ENCODE measurements at regions not wholly inside any gene's neighbourhood (a gene's known extent, or its start where the extent isn't known, plus 50 kb on each side); places are given as distances from the start of the nearest gene placed in this dataset.
"Not testable (repeated sequence)": the region's sequence is repeated elsewhere in the genome, so short reads cannot be mapped to it uniquely, and the experiment has no call there.

- no peak overlapping the region for H3K4me3 ChIP-seq (ENCODE audit: low read length)
- H3K4me1 ChIP-seq (ENCODE audit: insufficient read depth, low read length): no peaks in the 10 kb centered on the region
- H3K36me3 ChIP-seq (ENCODE audit: insufficient read depth, low read length): no peaks in the 10 kb centered on the region
- no peaks in the 10 kb centered on the region for H3K27me3 ChIP-seq (ENCODE audit: insufficient read depth, low read length)
- no peak overlapping the region for H2AFZ ChIP-seq (ENCODE audit: low read depth, low read length)
- H3K9me3 ChIP-seq (ENCODE audit: low read length): no peaks in the 10 kb centered on the region
These were observed 881.5 kb downstream of the RPS29 start for GRCh38 chr14:48704639-48705038.

GRCh38 chr14:48703728-48704467 lies 882.3 kb downstream of the RPS29 start:
- Histone ChIP-seq H3K9me3 (ENCODE audit: low read length) (no peaks in the 10 kb centered on the region), H2AFZ (ENCODE audit: low read depth, low read length) (no peak overlapping the region), H3K4me3 (ENCODE audit: low read length) (no peak overlapping the region), H3K36me3 (ENCODE audit: insufficient read depth, low read length) (no peaks in the 10 kb centered on the region), H3K27me3 (ENCODE audit: insufficient read depth, low read length) (no peaks in the 10 kb centered on the region), H3K4me1 (ENCODE audit: insufficient read depth, low read length) (no peaks in the 10 kb centered on the region)

DNA sequence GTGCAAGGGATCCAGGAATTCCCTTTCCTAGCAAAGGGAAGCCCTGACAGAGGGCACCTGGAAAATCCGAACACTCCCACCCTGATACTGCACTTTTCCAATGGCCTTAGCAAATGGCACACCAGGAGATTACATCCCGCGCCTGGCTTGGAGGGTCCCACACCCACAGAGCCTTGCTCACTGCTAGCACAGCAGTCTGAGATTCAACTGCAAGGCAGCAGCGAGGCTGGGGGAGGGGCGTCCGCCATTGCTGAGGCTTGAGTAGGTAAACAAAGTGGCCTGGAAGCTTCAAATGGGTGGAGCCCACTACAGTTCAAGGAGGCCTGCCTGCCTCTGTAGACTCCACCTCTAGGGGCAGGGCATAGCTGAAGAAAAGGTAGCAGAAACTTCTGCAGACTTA lies 888.8 kb downstream of the RPS29 start:
- not testable (repeated sequence) for H3K4me3 ChIP-seq (ENCODE audit: low read length); H2AFZ ChIP-seq (ENCODE audit: low read depth, low read length); H3K36me3 ChIP-seq (ENCODE audit: insufficient read depth, low read length); H3K9me3 ChIP-seq (ENCODE audit: low read length); H3K4me1 ChIP-seq (ENCODE audit: insufficient read depth, low read length); H3K27me3 ChIP-seq (ENCODE audit: insufficient read depth, low read length)

DNA sequence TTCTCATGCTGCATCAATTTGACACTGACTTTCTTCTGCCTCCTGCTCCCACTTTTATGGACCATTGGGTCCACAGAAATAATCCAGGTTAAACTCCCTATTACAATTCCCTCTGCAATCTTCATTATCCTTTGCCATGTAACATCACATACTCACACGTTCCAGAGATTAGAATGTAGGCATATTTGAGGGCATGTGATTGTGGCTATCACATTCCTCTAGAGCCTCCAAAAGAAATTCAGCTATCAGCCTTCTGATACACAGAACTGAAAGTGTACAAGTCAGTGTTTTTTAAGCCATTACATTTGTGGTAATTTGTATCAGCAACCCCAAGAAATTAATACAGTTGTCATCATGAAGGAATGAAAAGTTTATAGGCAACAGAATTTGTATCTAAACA lies 892.4 kb downstream of the RPS29 start:
- H3K4me3 ChIP-seq (ENCODE audit: low read length): no peak overlapping the region
- no peaks in the 10 kb centered on the region for H3K36me3 ChIP-seq (ENCODE audit: insufficient read depth, low read length)
- no peaks in the 10 kb centered on the region for H3K4me1 ChIP-seq (ENCODE audit: insufficient read depth, low read length)
- no peaks in the 10 kb centered on the region for H3K9me3 ChIP-seq (ENCODE audit: low read length)
- no peaks in the 10 kb centered on the region for H3K27me3 ChIP-seq (ENCODE audit: insufficient read depth, low read length)
- H2AFZ ChIP-seq (ENCODE audit: low read depth, low read length): no peak overlapping the region

DNA sequence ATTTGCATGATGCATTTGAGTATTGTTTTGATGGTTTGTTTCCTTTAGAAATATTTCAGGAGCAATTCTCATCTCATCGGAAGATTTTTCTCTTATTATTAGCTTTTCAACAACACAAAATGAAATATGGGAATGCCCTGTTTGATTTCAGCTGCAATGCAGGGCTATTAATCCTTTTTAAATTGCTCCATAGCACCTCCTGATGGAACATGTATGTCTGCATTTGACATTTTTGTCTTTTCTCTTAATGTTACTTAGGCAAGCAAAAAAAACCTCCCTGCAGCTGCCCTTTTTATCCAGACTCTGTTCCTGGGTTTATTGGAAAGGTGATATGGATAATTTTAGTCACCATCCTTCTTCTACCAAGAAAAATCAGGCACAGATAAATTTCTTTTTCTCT lies 895.8 kb downstream of the RPS29 start:
- Histone ChIP-seq H2AFZ (ENCODE audit: low read depth, low read length) (no peak overlapping the region), H3K27me3 (ENCODE audit: insufficient read depth, low read length) (no peaks in the 10 kb centered on the region), H3K9me3 (ENCODE audit: low read length) (no peaks in the 10 kb centered on the region), H3K36me3 (ENCODE audit: insufficient read depth, low read length) (no peaks in the 10 kb centered on the region), H3K4me1 (ENCODE audit: insufficient read depth, low read length) (no peaks in the 10 kb centered on the region), H3K4me3 (ENCODE audit: low read length) (no peak overlapping the region)

GRCh38 chr14:48686650-48687049 lies 899.5 kb downstream of the RPS29 start:
- Histone ChIP-seq H3K36me3 (ENCODE audit: insufficient read depth, low read length) (no peaks in the 10 kb centered on the region), H3K4me3 (ENCODE audit: low read length) (no peak overlapping the region), H3K27me3 (ENCODE audit: insufficient read depth, low read length) (no peaks in the 10 kb centered on the region), H2AFZ (ENCODE audit: low read depth, low read length) (no peak overlapping the region), H3K4me1 (ENCODE audit: insufficient read depth, low read length) (no peaks in the 10 kb centered on the region), H3K9me3 (ENCODE audit: low read length) (no peaks in the 10 kb centered on the region)

- peaks cover 2% of the 10 kb centered on the region for H3K4me1 ChIP-seq (ENCODE audit: insufficient read depth, low read length)
- H3K4me3 ChIP-seq (ENCODE audit: low read length): no peak overlapping the region
- no peaks in the 10 kb centered on the region for H3K27me3 ChIP-seq (ENCODE audit: insufficient read depth, low read length)
- H2AFZ ChIP-seq (ENCODE audit: low read depth, low read length): no peak overlapping the region
- no peaks in the 10 kb centered on the region for H3K9me3 ChIP-seq (ENCODE audit: low read length)
- H3K36me3 ChIP-seq (ENCODE audit: insufficient read depth, low read length): no peaks in the 10 kb centered on the region
These were observed 913.7 kb downstream of the RPS29 start for GRCh38 chr14:48672506-48672905.

DNA sequence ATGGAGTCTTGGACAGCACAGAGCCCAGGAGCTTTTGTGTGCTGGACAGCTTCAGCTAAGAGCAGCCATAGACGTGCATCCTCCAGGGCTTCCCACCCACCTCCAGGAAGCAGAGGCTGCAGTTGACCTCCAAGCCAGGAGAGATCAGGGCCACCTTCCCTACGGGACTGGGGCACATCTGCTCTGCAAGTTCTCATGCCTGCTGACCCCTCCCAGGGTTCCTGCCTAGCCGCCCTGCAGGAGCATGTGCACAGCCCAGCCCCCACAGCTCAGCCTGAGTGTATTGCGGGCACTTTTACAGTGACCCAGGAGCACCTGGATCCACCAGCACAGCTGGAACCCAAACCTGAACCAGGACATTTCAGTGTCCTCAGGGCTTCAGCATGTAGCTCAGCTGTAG lies 915.2 kb downstream of the RPS29 start:
- Histone ChIP-seq H3K4me3 (ENCODE audit: low read length) (no peak overlapping the region), H3K4me1 (ENCODE audit: insufficient read depth, low read length) (peaks cover 2% of the 10 kb centered on the region), H3K9me3 (ENCODE audit: low read length) (no peaks in the 10 kb centered on the region), H2AFZ (ENCODE audit: low read depth, low read length) (no peak overlapping the region), H3K36me3 (ENCODE audit: insufficient read depth, low read length) (no peaks in the 10 kb centered on the region), H3K27me3 (ENCODE audit: insufficient read depth, low read length) (no peaks in the 10 kb centered on the region)

DNA sequence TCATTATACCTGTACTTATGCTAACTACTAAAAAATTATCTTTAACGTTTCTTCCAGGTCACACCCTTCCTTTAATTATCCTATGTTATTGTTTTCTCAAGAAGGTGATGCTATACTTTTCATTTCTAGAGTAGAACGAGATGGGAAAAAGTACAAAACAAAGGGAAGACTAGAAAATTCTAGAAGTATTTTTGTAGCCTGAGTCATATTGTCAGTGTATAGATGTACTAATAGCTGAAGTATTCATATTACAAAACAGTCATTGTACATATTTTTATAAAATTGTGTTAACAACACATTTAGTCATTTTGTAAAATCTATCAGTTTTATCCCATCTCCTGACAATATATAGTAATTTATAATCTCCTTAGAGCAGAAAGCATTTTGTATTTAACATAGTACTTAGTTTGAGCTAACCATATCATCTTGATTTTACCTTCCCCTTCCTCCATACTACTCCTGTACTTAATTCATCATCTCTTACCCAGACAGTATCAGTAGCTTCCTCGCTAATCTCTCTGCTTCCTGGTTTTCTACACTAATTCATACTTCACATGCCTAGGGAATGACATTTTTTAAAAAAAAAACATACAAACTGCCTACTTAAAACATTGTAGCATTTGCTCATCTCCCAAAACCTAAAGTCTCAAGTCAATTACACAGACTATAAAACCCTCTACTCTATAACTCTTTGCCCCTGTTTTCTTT lies 920.9 kb downstream of the RPS29 start:
- no peaks in the 10 kb centered on the region for H3K9me3 ChIP-seq (ENCODE audit: low read length)
- no peaks in the 10 kb centered on the region for H3K36me3 ChIP-seq (ENCODE audit: insufficient read depth, low read length)
- H3K4me1 ChIP-seq (ENCODE audit: insufficient read depth, low read length): no peaks in the 10 kb centered on the region
- no peak overlapping the region for H2AFZ ChIP-seq (ENCODE audit: low read depth, low read length)
- no peaks in the 10 kb centered on the region for H3K27me3 ChIP-seq (ENCODE audit: insufficient read depth, low read length)
- H3K4me3 ChIP-seq (ENCODE audit: low read length): no peak overlapping the region

- Histone ChIP-seq H3K4me1 (ENCODE audit: insufficient read depth, low read length) (no peaks in the 10 kb centered on the region), H3K9me3 (ENCODE audit: low read length) (no peaks in the 10 kb centered on the region), H3K36me3 (ENCODE audit: insufficient read depth, low read length) (no peaks in the 10 kb centered on the region), H2AFZ (ENCODE audit: low read depth, low read length) (peak overlapping the region; percentile 48), H3K4me3 (ENCODE audit: low read length) (no peak overlapping the region), H3K27me3 (ENCODE audit: insufficient read depth, low read length) (no peaks in the 10 kb centered on the region)
These were observed 942.9 kb downstream of the RPS29 start for GRCh38 chr14:48643241-48643640.

DNA sequence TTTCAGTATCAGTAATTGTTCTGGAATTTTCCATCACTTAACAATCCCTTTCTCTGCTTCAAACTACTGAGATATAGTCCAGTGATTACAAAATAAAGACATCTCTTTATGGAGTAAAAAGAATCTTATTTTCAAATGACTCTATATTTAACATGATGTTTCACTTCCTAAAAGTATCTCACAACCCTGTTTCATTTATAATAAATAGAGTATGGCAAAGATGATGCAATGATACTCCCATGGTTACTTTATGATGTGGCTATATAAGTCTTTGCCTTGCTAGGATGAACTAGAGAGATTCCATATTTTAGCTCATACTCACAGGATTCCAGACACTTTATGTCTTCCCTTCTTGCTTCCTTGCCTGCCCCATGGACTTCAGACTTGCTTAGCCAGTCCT lies 953.5 kb upstream of the MDGA2 start:
- H3K36me3 ChIP-seq (ENCODE audit: insufficient read depth, low read length): no peaks in the 10 kb centered on the region
- H3K9me3 ChIP-seq (ENCODE audit: low read length): no peaks in the 10 kb centered on the region
- no peak overlapping the region for H3K4me3 ChIP-seq (ENCODE audit: low read length)
- no peak overlapping the region for H2AFZ ChIP-seq (ENCODE audit: low read depth, low read length)
- no peaks in the 10 kb centered on the region for H3K27me3 ChIP-seq (ENCODE audit: insufficient read depth, low read length)
- H3K4me1 ChIP-seq (ENCODE audit: insufficient read depth, low read length): no peaks in the 10 kb centered on the region

- H3K36me3 ChIP-seq (ENCODE audit: insufficient read depth, low read length): no peaks in the 10 kb centered on the region
- H3K4me3 ChIP-seq (ENCODE audit: low read length): no peak overlapping the region
- no peak overlapping the region for H2AFZ ChIP-seq (ENCODE audit: low read depth, low read length)
- H3K9me3 ChIP-seq (ENCODE audit: low read length): no peaks in the 10 kb centered on the region
- no peaks in the 10 kb centered on the region for H3K4me1 ChIP-seq (ENCODE audit: insufficient read depth, low read length)
- no peaks in the 10 kb centered on the region for H3K27me3 ChIP-seq (ENCODE audit: insufficient read depth, low read length)
These were observed 947.6 kb upstream of the MDGA2 start for GRCh38 chr14:48622980-48623379.

GRCh38 chr14:48618057-48618456 lies 942.7 kb upstream of the MDGA2 start:
- Histone ChIP-seq H3K36me3 (ENCODE audit: insufficient read depth, low read length) (no peaks in the 10 kb centered on the region), H3K9me3 (ENCODE audit: low read length) (no peaks in the 10 kb centered on the region), H3K27me3 (ENCODE audit: insufficient read depth, low read length) (no peaks in the 10 kb centered on the region)

DNA sequence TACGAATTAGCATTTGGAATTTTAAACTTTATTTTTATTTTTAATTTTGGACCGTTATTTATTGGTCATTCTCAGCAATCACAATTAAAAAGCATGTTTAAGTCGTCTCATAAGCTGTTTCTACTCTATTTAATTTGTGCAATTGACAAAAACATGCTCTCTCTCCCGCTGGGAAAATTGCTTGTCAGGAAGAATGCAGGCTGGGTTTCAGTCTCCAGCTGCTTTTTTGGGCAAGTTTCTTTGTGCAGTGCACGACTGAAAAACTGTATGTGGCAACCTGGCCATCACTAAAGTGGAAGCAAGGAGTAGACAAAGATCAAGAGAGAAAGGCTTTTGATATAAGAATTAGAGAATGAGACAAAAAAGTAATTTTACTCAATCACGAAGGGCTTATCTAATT lies 941.5 kb upstream of the MDGA2 start:
- Histone ChIP-seq H3K36me3 (ENCODE audit: insufficient read depth, low read length) (no peaks in the 10 kb centered on the region), H3K4me1 (ENCODE audit: insufficient read depth, low read length) (no peaks in the 10 kb centered on the region), H3K9me3 (ENCODE audit: low read length) (no peaks in the 10 kb centered on the region), H3K4me3 (ENCODE audit: low read length) (no peak overlapping the region), H2AFZ (ENCODE audit: low read depth, low read length) (no peak overlapping the region), H3K27me3 (ENCODE audit: insufficient read depth, low read length) (no peaks in the 10 kb centered on the region)

More at GRCh38 chr14:48618057-48618456, 942.7 kb upstream of the MDGA2 start:
- Histone ChIP-seq H2AFZ (ENCODE audit: low read depth, low read length) (no peak overlapping the region), H3K4me3 (ENCODE audit: low read length) (no peak overlapping the region), H3K4me1 (ENCODE audit: insufficient read depth, low read length) (no peaks in the 10 kb centered on the region)

All from neuron (in vitro differentiated cells).